ENCODE measurements at regions not wholly inside any gene's neighbourhood (a gene's known extent, or its start where the extent isn't known, plus 50 kb on each side); places are given as distances from the start of the nearest gene placed in this dataset.

GRCh38 chr4:60482921-60483351 lies 717.2 kb upstream of the ADGRL3 start:
- TF ChIP-seq CTCF (conservative IDR thresholded peaks at IDR 0.05; ENCODE audit: low read length) (no peak), EZH2phosphoT487 (IDR thresholded peaks at IDR 0.05; ENCODE audit: borderline replicate concordance) (no peak)
